Astrocyte (in vitro differentiated cells and primary cell): ENCODE measurements at regions not wholly inside any gene's neighbourhood (a gene's known extent, or its start where the extent isn't known, plus 50 kb on each side); places are given as distances from the start of the nearest gene placed in this dataset.

Experiments
- DNase-seq: peaks from one replicate; pipeline ENCODE4 v3.0.0-alpha.2; 2010; ENCODE audit warnings: low read depth
- FAIRE-seq: peaks from 2 replicates; lab custom pipeline; 2011; peaks lifted over from hg19 to GRCh38; lab: Jason Lieb, UNC
- H2AFZ ChIP-seq: 2 replicates; pipeline ENCODE4 v1.6.0; 2012; ENCODE audit warnings: low read depth, low read length, inconsistent platforms
- H3K27ac ChIP-seq: 2 replicates; pipeline ENCODE4 v1.5.1; 2011; ENCODE audit warnings: low read depth, low read length, inconsistent platforms
- H3K27me3 ChIP-seq: 2 replicates; pipeline ENCODE4 v1.6.0; 2011; ENCODE audit warnings: low read length, inconsistent platforms; ENCODE audit not compliant: insufficient read depth
- H3K36me3 ChIP-seq: 2 replicates; pipeline ENCODE4 v1.5.1; 2011; ENCODE audit warnings: low read length, inconsistent platforms; ENCODE audit not compliant: insufficient read depth
- H3K4me1 ChIP-seq: 2 replicates; pipeline ENCODE4 v1.5.1; 2011; ENCODE audit warnings: low read length, inconsistent platforms; ENCODE audit not compliant: insufficient read depth
- H3K4me2 ChIP-seq: 2 replicates; pipeline ENCODE4 v1.6.0; 2012; ENCODE audit warnings: low read length, inconsistent platforms
- H3K4me3 ChIP-seq: 2 replicates; pipeline ENCODE4 v1.5.1; 2011; ENCODE audit warnings: low read depth, mild to moderate bottlenecking, low read length, inconsistent platforms; ENCODE audit not compliant: insufficient read depth
- H3K79me2 ChIP-seq: 2 replicates; pipeline ENCODE4 v1.6.0; 2012; ENCODE audit warnings: mild to moderate bottlenecking, low read length, inconsistent platforms; ENCODE audit not compliant: insufficient read depth
- H3K9ac ChIP-seq: 2 replicates; pipeline ENCODE4 v1.6.0; 2012; ENCODE audit warnings: mild to moderate bottlenecking, low read length, inconsistent platforms
- H3K9me3 ChIP-seq: 2 replicates; pipeline ENCODE4 v1.5.1; 2012; ENCODE audit warnings: low read depth, mild to moderate bottlenecking, low read length, inconsistent platforms; ENCODE audit not compliant: insufficient read depth
- H4K20me1 ChIP-seq: 2 replicates; pipeline ENCODE4 v1.6.0; 2012; ENCODE audit warnings: low read length, inconsistent platforms; ENCODE audit not compliant: insufficient read depth
- H3K27ac Mint-ChIP-seq: one replicate; pipeline ENCODE4 v1.8.0; 2021; ENCODE audit warnings: mild to moderate bottlenecking, mixed read lengths; ENCODE audit not compliant: unreplicated experiment
- H3K27me3 Mint-ChIP-seq: one replicate; pipeline ENCODE4 v1.8.0; 2021; ENCODE audit warnings: low read depth, mixed read lengths; ENCODE audit not compliant: unreplicated experiment
- H3K36me3 Mint-ChIP-seq: one replicate; pipeline ENCODE4 v1.8.0; 2021; ENCODE audit warnings: low read depth, mixed read lengths; ENCODE audit not compliant: unreplicated experiment
- H3K4me1 Mint-ChIP-seq: one replicate; pipeline ENCODE4 v1.8.0; 2021; ENCODE audit warnings: low read depth, mixed read lengths; ENCODE audit not compliant: unreplicated experiment
- H3K4me3 Mint-ChIP-seq: one replicate; pipeline ENCODE4 v1.8.0; 2021; ENCODE audit warnings: mild to moderate bottlenecking, moderate library complexity, mixed read lengths; ENCODE audit not compliant: unreplicated experiment
- H3K9me3 Mint-ChIP-seq: one replicate; pipeline ENCODE4 v1.8.0; 2021; ENCODE audit warnings: mild to moderate bottlenecking, mixed read lengths; ENCODE audit not compliant: unreplicated experiment
- EZH2 ChIP-seq: IDR thresholded peaks from 2 replicates; pipeline ENCODE4 v1.6.1; 2012; ENCODE audit warnings: mild to moderate bottlenecking, low read length, inconsistent platforms; ENCODE audit not compliant: insufficient read depth
- TF ChIP-seq, protein P1 (sequence below): IDR thresholded peaks from 2 replicates; pipeline ENCODE4 v1.5.1; 2011; ENCODE audit warnings: low read depth, mild to moderate bottlenecking, inconsistent platforms, low read length, moderate library complexity; ENCODE audit not compliant: insufficient read depth

DNA sequence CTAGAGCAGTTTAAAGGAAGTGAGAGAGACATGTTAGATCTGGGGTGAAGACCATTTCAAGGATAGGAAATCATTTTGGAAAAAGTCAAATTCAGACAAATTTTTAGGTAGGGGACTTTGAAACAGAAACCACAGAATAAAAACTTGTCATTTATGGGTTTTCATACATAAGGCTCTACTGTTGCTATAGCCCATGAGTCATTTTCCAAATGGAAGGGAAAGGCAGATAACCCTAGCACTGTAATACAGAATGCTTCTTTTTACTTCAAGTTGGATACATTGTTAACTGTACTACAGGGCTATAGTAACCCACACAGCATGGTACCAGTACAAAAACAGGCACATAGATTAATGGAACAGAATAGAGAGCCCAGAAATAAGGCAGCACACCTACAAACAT is 455.4 kb downstream of the EBF1 start:
- H2AFZ ChIP-seq: no peak overlapping the region
- H3K9me3 ChIP-seq: no peaks in the 10 kb centered on the region
- peaks cover 7% of the 10 kb centered on the region for H3K4me1 ChIP-seq
- Mint-ChIP-seq H3K27ac (no peak overlapping the region), H3K36me3 (no peaks in the 10 kb centered on the region), H3K4me1 (peaks cover 16% of the 10 kb centered on the region), H3K4me3 (no peak overlapping the region), H3K9me3 (peaks cover 3% of the 10 kb centered on the region), H3K27me3 (no peaks in the 10 kb centered on the region)
- H3K27ac ChIP-seq: no peak overlapping the region
- no peak for DNase-seq
- no peak overlapping the region for H3K4me2 ChIP-seq
- H3K27me3 ChIP-seq: no peaks in the 10 kb centered on the region
- H3K79me2 ChIP-seq: no peaks in the 10 kb centered on the region
- no peak overlapping the region for H3K4me3 ChIP-seq
- H3K9ac ChIP-seq: no peak overlapping the region
- TF ChIP-seq, protein P1, sequence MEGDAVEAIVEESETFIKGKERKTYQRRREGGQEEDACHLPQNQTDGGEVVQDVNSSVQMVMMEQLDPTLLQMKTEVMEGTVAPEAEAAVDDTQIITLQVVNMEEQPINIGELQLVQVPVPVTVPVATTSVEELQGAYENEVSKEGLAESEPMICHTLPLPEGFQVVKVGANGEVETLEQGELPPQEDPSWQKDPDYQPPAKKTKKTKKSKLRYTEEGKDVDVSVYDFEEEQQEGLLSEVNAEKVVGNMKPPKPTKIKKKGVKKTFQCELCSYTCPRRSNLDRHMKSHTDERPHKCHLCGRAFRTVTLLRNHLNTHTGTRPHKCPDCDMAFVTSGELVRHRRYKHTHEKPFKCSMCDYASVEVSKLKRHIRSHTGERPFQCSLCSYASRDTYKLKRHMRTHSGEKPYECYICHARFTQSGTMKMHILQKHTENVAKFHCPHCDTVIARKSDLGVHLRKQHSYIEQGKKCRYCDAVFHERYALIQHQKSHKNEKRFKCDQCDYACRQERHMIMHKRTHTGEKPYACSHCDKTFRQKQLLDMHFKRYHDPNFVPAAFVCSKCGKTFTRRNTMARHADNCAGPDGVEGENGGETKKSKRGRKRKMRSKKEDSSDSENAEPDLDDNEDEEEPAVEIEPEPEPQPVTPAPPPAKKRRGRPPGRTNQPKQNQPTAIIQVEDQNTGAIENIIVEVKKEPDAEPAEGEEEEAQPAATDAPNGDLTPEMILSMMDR: no peak
- no peak for TF ChIP-seq EZH2
- no peaks in the 10 kb centered on the region for H4K20me1 ChIP-seq
- no peak for FAIRE-seq
- no peaks in the 10 kb centered on the region for H3K36me3 ChIP-seq

DNA sequence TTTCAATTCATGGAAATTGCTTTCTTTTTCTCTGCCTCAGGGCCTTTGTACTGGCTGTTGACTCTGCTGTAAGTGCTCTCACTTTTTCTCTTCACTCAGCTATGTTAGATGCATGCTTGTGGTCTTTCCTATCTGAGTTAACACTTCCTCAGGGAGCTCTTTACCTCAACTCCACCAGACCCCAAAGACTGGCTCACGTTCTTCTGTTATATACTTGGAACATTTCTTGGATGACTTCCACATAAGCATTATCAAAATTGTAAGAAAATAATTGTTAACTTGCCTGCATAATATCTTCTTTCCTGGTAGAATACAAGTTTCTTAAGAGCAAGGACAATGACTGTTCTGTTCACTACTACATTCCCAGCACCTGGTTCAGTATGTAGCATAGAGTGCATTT is 455.9 kb downstream of the EBF1 start:
- no peaks in the 10 kb centered on the region for H3K27me3 Mint-ChIP-seq
- Histone ChIP-seq H3K4me3 (no peak overlapping the region), H3K36me3 (no peaks in the 10 kb centered on the region), H3K4me2 (no peak overlapping the region), H3K9me3 (no peaks in the 10 kb centered on the region), H3K9ac (no peak overlapping the region), H3K27ac (no peak overlapping the region), H3K4me1 (peaks cover 7% of the 10 kb centered on the region), H4K20me1 (no peaks in the 10 kb centered on the region), H3K27me3 (no peaks in the 10 kb centered on the region), H2AFZ (no peak overlapping the region), H3K79me2 (no peaks in the 10 kb centered on the region)
- no peaks in the 10 kb centered on the region for H3K36me3 Mint-ChIP-seq
- peaks cover 14% of the 10 kb centered on the region for H3K4me1 Mint-ChIP-seq
- TF ChIP-seq, protein P1: no peak
- TF ChIP-seq EZH2: no peak
- FAIRE-seq: no peak
- no peak overlapping the region for H3K27ac Mint-ChIP-seq
- no peak overlapping the region for H3K4me3 Mint-ChIP-seq
- DNase-seq: no peak
- peaks cover 3% of the 10 kb centered on the region for H3K9me3 Mint-ChIP-seq

- H3K27ac Mint-ChIP-seq: no peak overlapping the region
- Histone ChIP-seq H3K27me3 (no peaks in the 10 kb centered on the region), H2AFZ (no peak overlapping the region), H3K4me2 (no peak overlapping the region), H3K36me3 (no peaks in the 10 kb centered on the region), H3K4me3 (no peak overlapping the region), H3K4me1 (peaks cover 7% of the 10 kb centered on the region), H3K79me2 (no peaks in the 10 kb centered on the region), H4K20me1 (no peaks in the 10 kb centered on the region), H3K9ac (no peak overlapping the region), H3K9me3 (no peaks in the 10 kb centered on the region), H3K27ac (no peak overlapping the region)
- H3K4me3 Mint-ChIP-seq: no peak overlapping the region
- no peaks in the 10 kb centered on the region for H3K27me3 Mint-ChIP-seq
- TF ChIP-seq, protein P1: no peak
- no peak for TF ChIP-seq EZH2
- H3K4me1 Mint-ChIP-seq: peaks cover 20% of the 10 kb centered on the region
- FAIRE-seq: no peak
- DNase-seq: no peak
- H3K9me3 Mint-ChIP-seq: peaks cover 1% of the 10 kb centered on the region
- H3K36me3 Mint-ChIP-seq: no peaks in the 10 kb centered on the region
These were observed 456.8 kb downstream of the EBF1 start for GRCh38 chr5:158642879-158643278.
